ENCODE measurements at regions not wholly inside any gene's neighbourhood (a gene's known extent, or its start where the extent isn't known, plus 50 kb on each side); places are given as distances from the start of the nearest gene placed in this dataset.

DNA sequence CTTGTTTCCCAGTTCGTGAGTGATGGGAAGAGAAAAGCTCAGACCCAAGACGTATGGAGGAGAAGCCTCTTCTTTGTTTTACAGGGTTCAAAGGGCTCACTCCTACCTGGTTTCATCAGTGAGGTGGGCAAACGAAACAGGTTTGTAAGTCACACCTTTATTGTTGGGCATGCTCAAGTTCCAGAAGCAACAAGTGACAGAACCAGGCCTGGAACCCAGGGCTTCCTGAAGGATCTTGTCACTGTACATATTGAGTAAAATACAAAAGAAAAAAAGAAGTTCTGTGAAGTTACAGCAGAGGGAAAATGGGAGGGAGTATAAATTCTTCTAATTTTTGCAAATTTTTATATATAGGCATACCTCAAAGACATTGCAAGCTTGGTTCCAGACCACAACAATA lies 320.9 kb upstream of the PROX1 start:
- TF ChIP-seq, protein P1, sequence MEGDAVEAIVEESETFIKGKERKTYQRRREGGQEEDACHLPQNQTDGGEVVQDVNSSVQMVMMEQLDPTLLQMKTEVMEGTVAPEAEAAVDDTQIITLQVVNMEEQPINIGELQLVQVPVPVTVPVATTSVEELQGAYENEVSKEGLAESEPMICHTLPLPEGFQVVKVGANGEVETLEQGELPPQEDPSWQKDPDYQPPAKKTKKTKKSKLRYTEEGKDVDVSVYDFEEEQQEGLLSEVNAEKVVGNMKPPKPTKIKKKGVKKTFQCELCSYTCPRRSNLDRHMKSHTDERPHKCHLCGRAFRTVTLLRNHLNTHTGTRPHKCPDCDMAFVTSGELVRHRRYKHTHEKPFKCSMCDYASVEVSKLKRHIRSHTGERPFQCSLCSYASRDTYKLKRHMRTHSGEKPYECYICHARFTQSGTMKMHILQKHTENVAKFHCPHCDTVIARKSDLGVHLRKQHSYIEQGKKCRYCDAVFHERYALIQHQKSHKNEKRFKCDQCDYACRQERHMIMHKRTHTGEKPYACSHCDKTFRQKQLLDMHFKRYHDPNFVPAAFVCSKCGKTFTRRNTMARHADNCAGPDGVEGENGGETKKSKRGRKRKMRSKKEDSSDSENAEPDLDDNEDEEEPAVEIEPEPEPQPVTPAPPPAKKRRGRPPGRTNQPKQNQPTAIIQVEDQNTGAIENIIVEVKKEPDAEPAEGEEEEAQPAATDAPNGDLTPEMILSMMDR (IDR thresholded peaks at IDR 0.05 in 4 of 5, conservative IDR thresholded peaks at IDR 0.05 in 1 of 5), result no peak
- TF ChIP-seq POLR2A (IDR thresholded peaks at IDR 0.05), result no peak
